ENCODE measurements at regions not wholly inside any gene's neighbourhood (a gene's known extent, or its start where the extent isn't known, plus 50 kb on each side); places are given as distances from the start of the nearest gene placed in this dataset.
"Not testable (repeated sequence)": the region's sequence is repeated elsewhere in the genome, so short reads cannot be mapped to it uniquely, and the experiment has no call there.

GRCh38 chr1:38153778-38154470 is 107.3 kb upstream of the POU3F1 start:
- no peak for DNase-seq

- no peak for DNase-seq
Observed at GRCh38 chr1:38153066-38153777, 106.6 kb upstream of the POU3F1 start.

- no peak for DNase-seq
Observed at GRCh38 chr1:38152351-38153065, 105.9 kb upstream of the POU3F1 start.

GRCh38 chr1:38151399-38151798 is 104.8 kb upstream of the POU3F1 start:
- DNase-seq, result no peak

GRCh38 chr1:38146079-38146478 is 99.5 kb upstream of the POU3F1 start:
- DNase-seq, result not testable (repeated sequence)

GRCh38 chr1:38142606-38143005 is 96.0 kb upstream of the POU3F1 start:
- DNase-seq, result no peak

- DNase-seq, result no peak
Observed at GRCh38 chr1:38141483-38141882, 94.9 kb upstream of the POU3F1 start.

GRCh38 chr1:38139738-38140487 is 93.3 kb upstream of the POU3F1 start:
- DNase-seq, result no peak

- DNase-seq, result no peak
Observed at GRCh38 chr1:38138498-38139233, 92.1 kb upstream of the POU3F1 start.

GRCh38 chr1:38137164-38137563 is 90.6 kb upstream of the POU3F1 start:
- no peak for DNase-seq

GRCh38 chr1:38135625-38136414 is 89.2 kb upstream of the POU3F1 start:
- no peak for DNase-seq

GRCh38 chr1:38134294-38134755 is 87.7 kb upstream of the POU3F1 start:
- no peak for DNase-seq

- DNase-seq, result no peak
Observed at GRCh38 chr1:38133756-38134155, 87.2 kb upstream of the POU3F1 start.

GRCh38 chr1:38133304-38133703 is 86.7 kb upstream of the POU3F1 start:
- DNase-seq, result no peak

GRCh38 chr1:38132681-38133080 is 86.1 kb upstream of the POU3F1 start:
- DNase-seq, result no peak

GRCh38 chr1:38131024-38131585 is 84.5 kb upstream of the POU3F1 start:
- no peak for DNase-seq

- no peak for DNase-seq
Observed at GRCh38 chr1:38129971-38130370, 83.4 kb upstream of the POU3F1 start.

GRCh38 chr1:38129473-38129872 is 82.9 kb upstream of the POU3F1 start:
- DNase-seq, result no peak

- no peak for DNase-seq
Observed at GRCh38 chr1:38128926-38129453, 82.4 kb upstream of the POU3F1 start.

- DNase-seq, result no peak
Observed at GRCh38 chr1:38128511-38128910, 81.9 kb upstream of the POU3F1 start.

- DNase-seq, result no peak
Observed at GRCh38 chr1:38127428-38127827, 80.8 kb upstream of the POU3F1 start.
